ENCODE measurements at regions not wholly inside any gene's neighbourhood (a gene's known extent, or its start where the extent isn't known, plus 50 kb on each side); places are given as distances from the start of the nearest gene placed in this dataset.
"Not testable (repeated sequence)": the region's sequence is repeated elsewhere in the genome, so short reads cannot be mapped to it uniquely, and the experiment has no call there.

- not testable (repeated sequence) for TF ChIP-seq POLR2A (IDR thresholded peaks at IDR 0.05; ENCODE audit: low read depth, low read length); TAF1 (IDR thresholded peaks at IDR 0.05; ENCODE audit: low read depth, low read length); SPI1 (IDR thresholded peaks at IDR 0.05; ENCODE audit: low read depth, low read length); POLR2AphosphoS5 (IDR thresholded peaks at IDR 0.05; ENCODE audit: low read depth, low read length); PAX5 (IDR thresholded peaks at IDR 0.05; ENCODE audit: insufficient read depth, low read length, severe bottlenecking)
Observed at GRCh38 chr20:48498125-48498524, 329.7 kb downstream of the PREX1 start.
